Left forelimb (tissue), 1 donor: ENCODE measurements at regions not wholly inside any gene's neighbourhood (a gene's known extent, or its start where the extent isn't known, plus 50 kb on each side); places are given as distances from the start of the nearest gene placed in this dataset.
"Not testable (repeated sequence)": the region's sequence is repeated elsewhere in the genome, so short reads cannot be mapped to it uniquely, and the experiment has no call there.

Experiments
- DNase-seq: peaks from one replicate; pipeline ENCODE4 v3.0.0-alpha.2; 2018; ENCODE audit warnings: low spot score

GRCh38 chr18:59038295-59039039, 101.2 kb upstream of the SEC11C start:
- no peak for DNase-seq

GRCh38 chr18:59039040-59039320, 100.7 kb upstream of the SEC11C start:
- not testable (repeated sequence) for DNase-seq

- no peak for DNase-seq
These were observed 100.2 kb upstream of the SEC11C start for GRCh38 chr18:59039449-59039848.

GRCh38 chr18:59040770-59041148, 98.9 kb upstream of the SEC11C start:
- DNase-seq = no peak

- DNase-seq = no peak
These were observed 98.4 kb upstream of the SEC11C start for GRCh38 chr18:59041296-59041695.

GRCh38 chr18:59041819-59042815, 97.6 kb upstream of the SEC11C start:
- DNase-seq = no peak

GRCh38 chr18:59044855-59045254, 94.8 kb upstream of the SEC11C start:
- no peak for DNase-seq

- no peak for DNase-seq
These were observed 92.2 kb upstream of the SEC11C start for GRCh38 chr18:59047321-59048047.

- DNase-seq = no peak
These were observed 91.7 kb upstream of the SEC11C start for GRCh38 chr18:59048048-59048363.

GRCh38 chr18:59048378-59048777, 91.3 kb upstream of the SEC11C start:
- no peak for DNase-seq

- no peak for DNase-seq
These were observed 89.7 kb upstream of the SEC11C start for GRCh38 chr18:59049721-59050660.

- DNase-seq = no peak
These were observed 89.0 kb upstream of the SEC11C start for GRCh38 chr18:59050661-59051057.

GRCh38 chr18:59051470-59052165, 88.1 kb upstream of the SEC11C start:
- DNase-seq = no peak

- no peak for DNase-seq
These were observed 86.5 kb upstream of the SEC11C start for GRCh38 chr18:59052965-59053820.

- no peak for DNase-seq
These were observed 85.0 kb upstream of the SEC11C start for GRCh38 chr18:59054496-59055287.

- DNase-seq = no peak
These were observed 84.2 kb upstream of the SEC11C start for GRCh38 chr18:59055345-59056032.

GRCh38 chr18:59056706-59057492, 82.8 kb upstream of the SEC11C start:
- peak; percentile 75 for DNase-seq

- no peak for DNase-seq
These were observed 82.2 kb upstream of the SEC11C start for GRCh38 chr18:59057493-59057795.
